AG04449 (cell line): ENCODE measurements at regions not wholly inside any gene's neighbourhood (a gene's known extent, or its start where the extent isn't known, plus 50 kb on each side); places are given as distances from the start of the nearest gene placed in this dataset.
"Not testable (repeated sequence)": the region's sequence is repeated elsewhere in the genome, so short reads cannot be mapped to it uniquely, and the experiment has no call there.

Experiments used
- CTCF ChIA-PET: fragments of 350-600 bp; formaldehyde crosslinking; extraction: SDS; loops from one replicate; lab custom pipeline; 2021; ENCODE audit warnings: antibody characterized with exemption; lab: Yijun Ruan, JAX
- POLR2A ChIA-PET: fragments of 400-600, 350-600 bp; formaldehyde crosslinking; extraction: SDS; loops from one replicate; lab custom pipeline; 2020; ENCODE audit warnings: antibody characterized with exemption, inconsistent platforms; lab: Yijun Ruan, JAX
- DNase-seq: peaks from one replicate; pipeline ENCODE4 v3.0.0-alpha.2; 2010; ENCODE audit warnings: low read depth, low spot score
- H3K4me3 ChIP-seq: 2 replicates; pipeline ENCODE4 v1.5.1; 2011; ENCODE audit warnings: low read depth, mild to moderate bottlenecking, control low read depth, low read length
- TF ChIP-seq, protein P1 (sequence below): IDR thresholded peaks from one replicate; pipeline ENCODE4 v1.5.1; 2011; ENCODE audit warnings: mild to moderate bottlenecking, moderate library complexity, low read length, control low read depth, inconsistent platforms; ENCODE audit not compliant: insufficient read depth; ENCODE audit errors: missing control alignments

DNA sequence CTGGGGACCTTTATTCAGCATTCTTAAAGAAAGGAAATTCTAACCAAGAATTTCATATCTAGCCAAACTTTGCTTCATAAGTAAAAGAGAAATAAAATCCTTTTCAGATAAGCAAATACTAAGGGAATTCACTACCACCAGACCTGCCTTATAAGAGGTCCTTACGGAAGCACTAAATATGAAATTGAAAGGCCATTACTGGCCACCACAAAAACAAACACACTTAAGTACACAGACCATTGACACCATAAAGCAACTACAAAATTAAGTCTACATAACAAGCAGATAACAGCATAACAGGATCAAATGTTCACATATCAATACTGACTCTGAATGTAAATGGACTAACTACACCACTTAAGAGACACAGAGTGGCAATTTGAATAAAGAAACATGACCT, 361.4 kb upstream of the POU5F2 start:
- POLR2A ChIA-PET: no interaction called here
- no peak for DNase-seq
- no peak overlapping the region for H3K4me3 ChIP-seq
- TF ChIP-seq, protein P1, sequence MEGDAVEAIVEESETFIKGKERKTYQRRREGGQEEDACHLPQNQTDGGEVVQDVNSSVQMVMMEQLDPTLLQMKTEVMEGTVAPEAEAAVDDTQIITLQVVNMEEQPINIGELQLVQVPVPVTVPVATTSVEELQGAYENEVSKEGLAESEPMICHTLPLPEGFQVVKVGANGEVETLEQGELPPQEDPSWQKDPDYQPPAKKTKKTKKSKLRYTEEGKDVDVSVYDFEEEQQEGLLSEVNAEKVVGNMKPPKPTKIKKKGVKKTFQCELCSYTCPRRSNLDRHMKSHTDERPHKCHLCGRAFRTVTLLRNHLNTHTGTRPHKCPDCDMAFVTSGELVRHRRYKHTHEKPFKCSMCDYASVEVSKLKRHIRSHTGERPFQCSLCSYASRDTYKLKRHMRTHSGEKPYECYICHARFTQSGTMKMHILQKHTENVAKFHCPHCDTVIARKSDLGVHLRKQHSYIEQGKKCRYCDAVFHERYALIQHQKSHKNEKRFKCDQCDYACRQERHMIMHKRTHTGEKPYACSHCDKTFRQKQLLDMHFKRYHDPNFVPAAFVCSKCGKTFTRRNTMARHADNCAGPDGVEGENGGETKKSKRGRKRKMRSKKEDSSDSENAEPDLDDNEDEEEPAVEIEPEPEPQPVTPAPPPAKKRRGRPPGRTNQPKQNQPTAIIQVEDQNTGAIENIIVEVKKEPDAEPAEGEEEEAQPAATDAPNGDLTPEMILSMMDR: no peak
- CTCF ChIA-PET: interaction anchor here (1.2 kb wide), 1 partner anchor 10 kb away, joined by 4 read pairs; no protein-coding TSS in a partner anchor

DNA sequence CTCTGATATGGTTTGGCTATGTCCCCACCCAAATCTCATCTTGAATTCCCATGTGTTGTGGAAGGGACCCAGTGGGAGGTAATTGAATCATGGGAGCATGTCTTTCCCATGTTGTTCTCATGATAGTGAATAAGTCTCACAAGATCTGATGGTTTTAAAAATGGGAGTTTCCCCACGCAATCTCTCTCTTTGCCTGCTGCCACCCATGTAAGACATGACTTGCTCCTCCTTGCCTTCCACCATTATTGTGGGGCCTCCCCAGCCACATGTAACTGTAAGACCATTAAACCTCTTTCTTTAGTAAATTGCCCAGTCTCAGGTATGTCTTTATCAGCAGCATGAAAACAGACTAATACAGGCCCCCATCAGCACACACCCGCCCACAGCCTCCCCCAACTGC, 356.0 kb upstream of the POU5F2 start:
- H3K4me3 ChIP-seq, DNase-seq, CTCF ChIA-PET, POLR2A ChIA-PET: not testable (repeated sequence)

DNA sequence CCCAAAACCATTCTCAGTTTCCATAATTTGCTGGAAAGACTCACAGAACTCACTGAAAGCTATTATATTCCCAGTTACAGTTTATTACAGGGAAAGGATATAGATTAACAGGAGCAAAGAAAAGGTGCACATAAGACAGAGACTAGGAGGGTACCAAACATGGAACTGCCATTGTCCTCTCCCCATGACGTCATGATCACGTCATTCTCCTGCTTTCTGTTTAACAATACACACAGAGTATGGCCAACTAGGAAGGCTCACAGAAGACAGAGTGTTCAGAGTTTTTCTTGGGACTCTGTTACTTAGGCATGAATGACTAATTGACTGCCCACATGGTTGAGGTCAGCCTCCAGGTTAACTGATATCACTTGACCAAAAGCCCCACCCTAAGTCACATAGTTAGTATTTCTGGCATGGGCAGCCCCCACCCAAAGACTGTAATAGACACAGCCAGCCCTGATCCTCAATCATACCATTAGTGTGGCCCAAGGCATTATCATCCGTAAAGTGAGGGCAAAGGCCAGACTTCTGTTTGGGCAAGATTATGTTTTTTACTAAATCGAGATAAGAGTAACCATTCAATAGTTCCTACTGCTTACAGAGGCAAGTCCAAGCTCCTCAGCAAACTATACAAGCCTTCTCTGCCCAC, 353.5 kb upstream of the POU5F2 start:
- no peak for DNase-seq
- no peak overlapping the region for H3K4me3 ChIP-seq
- TF ChIP-seq, protein P1: no peak
- ChIA-PET POLR2A (no interaction called here), CTCF (interaction anchor here (1.3 kb wide), 1 partner anchor 8 kb away, joined by 3 read pairs; no protein-coding TSS in a partner anchor)

DNA sequence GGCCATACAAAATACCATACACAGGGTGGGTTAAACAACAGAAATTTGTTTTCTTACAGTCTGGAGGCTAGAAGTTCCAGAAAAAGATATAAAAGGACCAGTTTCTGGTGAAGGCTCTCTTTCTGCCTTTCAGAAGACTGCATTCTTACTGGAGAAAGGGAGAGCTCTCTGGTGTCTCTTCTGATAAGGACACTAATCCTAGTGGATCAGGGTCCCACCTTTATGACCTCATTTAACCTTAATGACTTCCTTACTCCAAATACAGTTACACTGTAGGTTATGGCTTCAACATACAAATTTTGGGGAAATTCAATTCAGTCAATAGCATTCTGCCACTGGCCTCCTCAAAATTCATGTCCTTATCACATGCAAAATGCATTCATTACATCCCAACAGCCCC, 351.9 kb upstream of the POU5F2 start:
- ChIA-PET CTCF (no interaction called here), POLR2A (no interaction called here)
- DNase-seq: no peak
- H3K4me3 ChIP-seq: no peak overlapping the region
- TF ChIP-seq, protein P1: no peak

DNA sequence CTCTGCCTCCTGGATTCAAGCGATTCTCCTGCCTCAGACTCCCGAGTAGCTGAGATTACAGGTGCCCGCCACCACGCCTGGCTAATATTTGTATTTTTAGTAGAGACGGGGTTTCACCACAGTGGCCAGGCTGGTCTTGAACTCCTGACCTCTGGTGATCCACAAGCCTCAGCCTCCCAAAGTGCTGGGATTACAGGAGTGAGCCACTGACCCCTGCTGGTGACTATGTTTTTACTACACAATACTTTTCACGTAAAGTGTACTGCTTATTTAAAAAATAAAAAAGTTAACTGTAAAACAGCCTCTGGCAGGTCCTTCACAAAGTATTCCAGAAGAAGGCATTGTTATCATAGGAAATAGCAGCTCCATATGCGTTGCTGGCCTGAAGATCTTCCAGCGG, 345.2 kb upstream of the POU5F2 start:
- H3K4me3 ChIP-seq, POLR2A ChIA-PET, DNase-seq: not testable (repeated sequence)
- CTCF ChIA-PET: interaction anchor here (0.8 to 1.0 kb wide), 2 partner anchors 21 to 23 kb away, joined by 3 read pairs; no protein-coding TSS in a partner anchor

DNA sequence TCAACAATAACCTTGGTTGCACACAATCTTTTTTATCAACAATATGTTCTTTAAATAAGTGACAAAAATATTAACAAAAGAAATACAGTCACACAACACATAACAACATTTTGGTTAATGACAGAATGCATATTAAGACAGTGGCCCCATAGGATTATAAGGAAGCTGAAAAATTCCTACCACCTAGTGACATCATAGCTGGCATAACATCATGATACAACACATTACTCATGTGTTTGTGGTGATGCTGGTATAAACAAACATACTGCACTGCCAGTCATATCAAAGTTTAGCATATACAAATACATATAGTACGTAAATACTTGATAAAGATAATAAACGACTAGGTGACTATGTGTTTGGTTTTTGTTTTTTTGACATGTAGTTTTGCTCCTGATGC, 344.8 kb upstream of the POU5F2 start:
- no peak for DNase-seq
- ChIA-PET POLR2A (no interaction called here), CTCF (interaction anchor here (0.8 kb wide), 1 partner anchor 21 kb away, joined by 3 read pairs; no protein-coding TSS in a partner anchor)
- no peak overlapping the region for H3K4me3 ChIP-seq
- TF ChIP-seq, protein P1: no peak

DNA sequence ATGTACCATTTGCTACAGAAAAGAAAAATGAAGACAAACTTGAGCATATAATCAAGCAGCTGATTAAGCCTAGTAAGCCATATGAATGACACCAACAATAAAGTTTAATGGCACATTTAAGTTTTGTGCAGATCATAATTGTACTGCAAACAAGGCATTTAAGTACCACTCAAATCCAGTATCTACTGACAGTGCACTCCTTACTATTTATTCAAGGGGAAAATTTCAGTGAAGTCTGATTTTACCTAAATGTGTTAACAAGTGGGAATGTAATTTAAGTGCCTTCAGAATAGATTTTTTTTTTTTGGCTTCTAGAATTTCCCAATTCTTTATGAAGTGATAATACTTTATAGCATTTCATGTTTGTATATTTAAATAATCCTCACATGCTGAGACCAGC, 341.0 kb upstream of the POU5F2 start:
- TF ChIP-seq, protein P1: no peak
- ChIA-PET POLR2A (no interaction called here), CTCF (no interaction called here)
- H3K4me3 ChIP-seq: no peak overlapping the region
- DNase-seq: no peak
